Spleen (tissue), 11 donors: ENCODE measurements at regions not wholly inside any gene's neighbourhood (a gene's known extent, or its start where the extent isn't known, plus 50 kb on each side); places are given as distances from the start of the nearest gene placed in this dataset.

Experiments used
- DNase-seq: peaks from one replicate; pipeline ENCODE4 v3.0.0-alpha.2; 2020
- H3K27ac ChIP-seq, 8 donors: fragments of 200-600 bp; sonication (generic) in 7 of 8; 1 replicate in 4 of 8; 2 replicates in 4 of 8; pipeline versions ENCODE4 v1.5.0 to v1.8.0; 2016 to 2021; ENCODE audit warnings: inconsistent platforms in 4 of 8, mild to moderate bottlenecking in 4 of 8, moderate library complexity in 1 of 8
- H3K27me3 ChIP-seq, 7 donors: fragments of 200-600 bp; sonication (generic) in 6 of 7; replicated peaks in 1 of 7; 1 replicate in 4 of 7; 2 replicates in 3 of 7; pipeline versions ENCODE4 v1.5.0 to v1.8.0; 2016 to 2021; ENCODE audit warnings: inconsistent platforms in 3 of 7, mild to moderate bottlenecking in 1 of 7
- H3K36me3 ChIP-seq, 6 donors: fragments of 200-600 bp; sonication (generic) in 5 of 6; 1 replicate in 4 of 6; 2 replicates in 2 of 6; pipeline versions ENCODE4 v1.5.0 to v1.8.0; 2016 to 2021; ENCODE audit warnings: inconsistent platforms in 2 of 6
- H3K4me1 ChIP-seq, 6 donors: fragments of 200-600 bp; sonication (generic) in 5 of 6; 1 replicate in 3 of 6; 2 replicates in 3 of 6; pipeline versions ENCODE4 v1.5.0 to v1.8.0; 2016 to 2021; ENCODE audit warnings: inconsistent platforms in 3 of 6
- H3K4me3 ChIP-seq, 8 donors: fragments of 200-600 bp; sonication (generic) in 7 of 8; 1 replicate in 4 of 8; 2 replicates in 4 of 8; pipeline versions ENCODE4 v1.5.0 to v1.8.0; 2016 to 2021; ENCODE audit warnings: inconsistent platforms in 4 of 8, mild to moderate bottlenecking in 4 of 8, moderate library complexity in 2 of 8
- H3K9me3 ChIP-seq, 8 donors: fragments of 200-600 bp; sonication (generic) in 7 of 8; 1 replicate in 4 of 8; 2 replicates in 4 of 8; pipeline versions ENCODE4 v1.5.0 to v1.8.0; 2016 to 2021; ENCODE audit warnings: inconsistent platforms in 4 of 8
- CTCF ChIP-seq, 11 experiments: fragments of 200-600 bp in 7 of 11; fragments of 450-650 bp in 4 of 11; sonication (generic) in 4 of 11; IDR thresholded peaks in 8 of 11; conservative IDR thresholded peaks in 3 of 11; 1 replicate in 7 of 11; 2 replicates in 4 of 11; pipeline versions ENCODE4 v1.4.0 to v1.8.0; 2016 to 2021; ENCODE audit warnings: antibody characterized with exemption in 11 of 11, inconsistent platforms in 4 of 11, mild to moderate bottlenecking in 1 of 11
- POLR2A ChIP-seq, 3 donors: fragments of 450-650 bp; IDR thresholded peaks; one replicate each; pipeline ENCODE4 v1.5.1; 2017; ENCODE audit warnings: antibody characterized with exemption in 3 of 3, mild to moderate bottlenecking in 1 of 3
- POLR2AphosphoS5 ChIP-seq, 3 donors: sonication (generic); formaldehyde crosslinking; IDR thresholded peaks; one replicate each; pipeline ENCODE4 v1.5.1; 2017; ENCODE audit warnings: antibody characterized with exemption in 3 of 3
- WGBS, 5 donors: extraction: QIAGEN DNeasy Blood & Tissue Kit in 3 of 5; methylation state at CpG; one replicate each; pipeline versions ENCODE4 v1.1.5 to v1.1.7; 2013 to 2018; 5-methylcytosine and 5-hydroxymethylcytosine counted together
- intact Hi-C: fragments of 100-400 bp; cut with DNase I; formaldehyde crosslinking; loops from one replicate; pipeline ENCODE4 v1.15.0; 2023; ENCODE audit warnings: low total_unique reads
- donor health status: healthy with polysubstance abuse.
- donor health status: DM: no; HTN: no; CAD: no; lungs with moderate emphysema.
- donor health status: DM: no; HTN: no; CAD: no.
- donor health status: Bipolar disorder and iron deficiency.
- donor health status: healthy.
- donor health status: DM: no; HTN: no; CAD: no.
- donor health status: DM: yes; HTN: yes; CAD: no.

GRCh38 chr11:25613451-25613850 lies 718.5 kb upstream of the ANO3 start:
- H3K27me3 ChIP-seq, result no peaks in the 10 kb centered on the region
- no peaks in the 10 kb centered on the region for H3K36me3 ChIP-seq
- H3K4me1 ChIP-seq, result no peaks in the 10 kb centered on the region
- no peak overlapping the region for H3K4me3 ChIP-seq
- no peak for DNase-seq
- H3K27ac ChIP-seq, result no peak overlapping the region
- intact Hi-C loops, result no loop called here
- peaks cover 0 to 37% (median 18%) of the 10 kb centered on the region in 8 donors for H3K9me3 ChIP-seq
- WGBS, 5 donors, result 47 to 73% (median 49%) methylated on average over 1 of the region's 1 CpG
- TF ChIP-seq POLR2AphosphoS5 (IDR thresholded peaks at IDR 0.05), result no peak
- no peak for TF ChIP-seq CTCF (IDR thresholded peaks at IDR 0.05 in 8 of 11, conservative IDR thresholded peaks at IDR 0.05 in 3 of 11)
- no peak for TF ChIP-seq POLR2A (IDR thresholded peaks at IDR 0.05)

GRCh38 chr11:25613865-25614264 lies 718.1 kb upstream of the ANO3 start:
- Histone ChIP-seq H3K27ac (no peak overlapping the region), H3K27me3 (no peaks in the 10 kb centered on the region), H3K36me3 (no peaks in the 10 kb centered on the region), H3K9me3 (peaks cover 0 to 36% (median 18%) of the 10 kb centered on the region in 8 donors), H3K4me1 (no peaks in the 10 kb centered on the region), H3K4me3 (no peak overlapping the region)
- intact Hi-C loops, result no loop called here
- no peak for DNase-seq
- no peak for TF ChIP-seq POLR2A (IDR thresholded peaks at IDR 0.05)
- TF ChIP-seq CTCF (IDR thresholded peaks at IDR 0.05 in 8 of 11, conservative IDR thresholded peaks at IDR 0.05 in 3 of 11), result no peak
- TF ChIP-seq POLR2AphosphoS5 (IDR thresholded peaks at IDR 0.05), result no peak
- WGBS, 5 donors, result 79 to 91% (median 88%) methylated on average over 4 of the region's 4 CpGs

GRCh38 chr11:25615069-25615468 lies 716.9 kb upstream of the ANO3 start:
- DNase-seq, result no peak
- Histone ChIP-seq H3K4me1 (no peaks in the 10 kb centered on the region), H3K27me3 (no peaks in the 10 kb centered on the region), H3K4me3 (no peak overlapping the region), H3K36me3 (no peaks in the 10 kb centered on the region), H3K27ac (no peak overlapping the region), H3K9me3 (peaks cover 0 to 31% (median 18%) of the 10 kb centered on the region in 8 donors)
- TF ChIP-seq CTCF (IDR thresholded peaks at IDR 0.05 in 8 of 11, conservative IDR thresholded peaks at IDR 0.05 in 3 of 11), result no peak
- TF ChIP-seq POLR2AphosphoS5 (IDR thresholded peaks at IDR 0.05), result no peak
- no peak for TF ChIP-seq POLR2A (IDR thresholded peaks at IDR 0.05)
- intact Hi-C loops, result no loop called here
- WGBS, 5 donors, result 38 to 80% (median 48%) methylated on average over 2 of the region's 2 CpGs

GRCh38 chr11:25615841-25616240 lies 716.1 kb upstream of the ANO3 start:
- intact Hi-C loops, result no loop called here
- no peak for TF ChIP-seq CTCF (IDR thresholded peaks at IDR 0.05 in 8 of 11, conservative IDR thresholded peaks at IDR 0.05 in 3 of 11)
- H3K36me3 ChIP-seq, result no peaks in the 10 kb centered on the region
- no peaks in the 10 kb centered on the region for H3K4me1 ChIP-seq
- no peak overlapping the region for H3K27ac ChIP-seq
- WGBS, 5 donors, result 79 to 87% (median 82%) methylated on average over 2 of the region's 2 CpGs
- peaks cover 0 to 24% (median 14%) of the 10 kb centered on the region in 8 donors for H3K9me3 ChIP-seq
- H3K4me3 ChIP-seq, result no peak overlapping the region
- H3K27me3 ChIP-seq, result no peaks in the 10 kb centered on the region
- DNase-seq, result no peak
